ENCODE measurements at regions not wholly inside any gene's neighbourhood (a gene's known extent, or its start where the extent isn't known, plus 50 kb on each side); places are given as distances from the start of the nearest gene placed in this dataset.

DNA sequence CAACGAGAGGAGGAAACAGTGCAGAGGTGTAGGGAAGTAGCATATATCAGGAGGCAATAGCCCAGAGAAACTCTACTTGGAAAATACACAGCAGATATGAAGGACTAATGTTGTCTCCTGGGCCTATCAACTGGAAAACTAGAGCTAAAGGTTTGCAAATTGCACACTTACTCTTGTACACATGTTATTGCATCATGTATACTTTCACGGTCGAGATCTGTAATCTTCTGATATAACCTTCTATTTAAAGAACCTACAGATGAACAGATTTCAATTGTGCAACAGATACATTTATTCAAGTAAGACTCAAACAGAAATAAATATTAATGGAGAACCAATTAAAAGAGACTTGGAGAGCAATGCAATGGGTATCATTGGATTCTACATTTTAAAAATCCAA lies 256.3 kb upstream of the TMEM161B start:
- TF ChIP-seq, protein P1, sequence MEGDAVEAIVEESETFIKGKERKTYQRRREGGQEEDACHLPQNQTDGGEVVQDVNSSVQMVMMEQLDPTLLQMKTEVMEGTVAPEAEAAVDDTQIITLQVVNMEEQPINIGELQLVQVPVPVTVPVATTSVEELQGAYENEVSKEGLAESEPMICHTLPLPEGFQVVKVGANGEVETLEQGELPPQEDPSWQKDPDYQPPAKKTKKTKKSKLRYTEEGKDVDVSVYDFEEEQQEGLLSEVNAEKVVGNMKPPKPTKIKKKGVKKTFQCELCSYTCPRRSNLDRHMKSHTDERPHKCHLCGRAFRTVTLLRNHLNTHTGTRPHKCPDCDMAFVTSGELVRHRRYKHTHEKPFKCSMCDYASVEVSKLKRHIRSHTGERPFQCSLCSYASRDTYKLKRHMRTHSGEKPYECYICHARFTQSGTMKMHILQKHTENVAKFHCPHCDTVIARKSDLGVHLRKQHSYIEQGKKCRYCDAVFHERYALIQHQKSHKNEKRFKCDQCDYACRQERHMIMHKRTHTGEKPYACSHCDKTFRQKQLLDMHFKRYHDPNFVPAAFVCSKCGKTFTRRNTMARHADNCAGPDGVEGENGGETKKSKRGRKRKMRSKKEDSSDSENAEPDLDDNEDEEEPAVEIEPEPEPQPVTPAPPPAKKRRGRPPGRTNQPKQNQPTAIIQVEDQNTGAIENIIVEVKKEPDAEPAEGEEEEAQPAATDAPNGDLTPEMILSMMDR (IDR thresholded peaks at IDR 0.05) = no peak
- TF ChIP-seq, protein P2, sequence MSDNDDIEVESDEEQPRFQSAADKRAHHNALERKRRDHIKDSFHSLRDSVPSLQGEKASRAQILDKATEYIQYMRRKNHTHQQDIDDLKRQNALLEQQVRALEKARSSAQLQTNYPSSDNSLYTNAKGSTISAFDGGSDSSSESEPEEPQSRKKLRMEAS (CRISPR knock-in tag; IDR thresholded peaks at IDR 0.05) = no peak
- TF ChIP-seq JUN (CRISPR knock-in tag; IDR thresholded peaks at IDR 0.05) = no peak
- no peak for TF ChIP-seq ZNF121 (CRISPR knock-in tag; IDR thresholded peaks at IDR 0.05)
- TF ChIP-seq, protein P3, sequence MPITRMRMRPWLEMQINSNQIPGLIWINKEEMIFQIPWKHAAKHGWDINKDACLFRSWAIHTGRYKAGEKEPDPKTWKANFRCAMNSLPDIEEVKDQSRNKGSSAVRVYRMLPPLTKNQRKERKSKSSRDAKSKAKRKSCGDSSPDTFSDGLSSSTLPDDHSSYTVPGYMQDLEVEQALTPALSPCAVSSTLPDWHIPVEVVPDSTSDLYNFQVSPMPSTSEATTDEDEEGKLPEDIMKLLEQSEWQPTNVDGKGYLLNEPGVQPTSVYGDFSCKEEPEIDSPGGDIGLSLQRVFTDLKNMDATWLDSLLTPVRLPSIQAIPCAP (CRISPR knock-in tag; IDR thresholded peaks at IDR 0.05) = no peak
- TF ChIP-seq ATF1 (CRISPR knock-in tag; IDR thresholded peaks at IDR 0.05) = no peak
- TF ChIP-seq, protein P4, sequence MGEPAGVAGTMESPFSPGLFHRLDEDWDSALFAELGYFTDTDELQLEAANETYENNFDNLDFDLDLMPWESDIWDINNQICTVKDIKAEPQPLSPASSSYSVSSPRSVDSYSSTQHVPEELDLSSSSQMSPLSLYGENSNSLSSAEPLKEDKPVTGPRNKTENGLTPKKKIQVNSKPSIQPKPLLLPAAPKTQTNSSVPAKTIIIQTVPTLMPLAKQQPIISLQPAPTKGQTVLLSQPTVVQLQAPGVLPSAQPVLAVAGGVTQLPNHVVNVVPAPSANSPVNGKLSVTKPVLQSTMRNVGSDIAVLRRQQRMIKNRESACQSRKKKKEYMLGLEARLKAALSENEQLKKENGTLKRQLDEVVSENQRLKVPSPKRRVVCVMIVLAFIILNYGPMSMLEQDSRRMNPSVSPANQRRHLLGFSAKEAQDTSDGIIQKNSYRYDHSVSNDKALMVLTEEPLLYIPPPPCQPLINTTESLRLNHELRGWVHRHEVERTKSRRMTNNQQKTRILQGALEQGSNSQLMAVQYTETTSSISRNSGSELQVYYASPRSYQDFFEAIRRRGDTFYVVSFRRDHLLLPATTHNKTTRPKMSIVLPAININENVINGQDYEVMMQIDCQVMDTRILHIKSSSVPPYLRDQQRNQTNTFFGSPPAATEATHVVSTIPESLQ (CRISPR knock-in tag; IDR thresholded peaks at IDR 0.05) = no peak
- TF ChIP-seq, protein P5, sequence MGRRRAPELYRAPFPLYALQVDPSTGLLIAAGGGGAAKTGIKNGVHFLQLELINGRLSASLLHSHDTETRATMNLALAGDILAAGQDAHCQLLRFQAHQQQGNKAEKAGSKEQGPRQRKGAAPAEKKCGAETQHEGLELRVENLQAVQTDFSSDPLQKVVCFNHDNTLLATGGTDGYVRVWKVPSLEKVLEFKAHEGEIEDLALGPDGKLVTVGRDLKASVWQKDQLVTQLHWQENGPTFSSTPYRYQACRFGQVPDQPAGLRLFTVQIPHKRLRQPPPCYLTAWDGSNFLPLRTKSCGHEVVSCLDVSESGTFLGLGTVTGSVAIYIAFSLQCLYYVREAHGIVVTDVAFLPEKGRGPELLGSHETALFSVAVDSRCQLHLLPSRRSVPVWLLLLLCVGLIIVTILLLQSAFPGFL (CRISPR knock-in tag; IDR thresholded peaks at IDR 0.05; ENCODE audit: borderline replicate concordance) = no peak
- TF ChIP-seq, protein P6, sequence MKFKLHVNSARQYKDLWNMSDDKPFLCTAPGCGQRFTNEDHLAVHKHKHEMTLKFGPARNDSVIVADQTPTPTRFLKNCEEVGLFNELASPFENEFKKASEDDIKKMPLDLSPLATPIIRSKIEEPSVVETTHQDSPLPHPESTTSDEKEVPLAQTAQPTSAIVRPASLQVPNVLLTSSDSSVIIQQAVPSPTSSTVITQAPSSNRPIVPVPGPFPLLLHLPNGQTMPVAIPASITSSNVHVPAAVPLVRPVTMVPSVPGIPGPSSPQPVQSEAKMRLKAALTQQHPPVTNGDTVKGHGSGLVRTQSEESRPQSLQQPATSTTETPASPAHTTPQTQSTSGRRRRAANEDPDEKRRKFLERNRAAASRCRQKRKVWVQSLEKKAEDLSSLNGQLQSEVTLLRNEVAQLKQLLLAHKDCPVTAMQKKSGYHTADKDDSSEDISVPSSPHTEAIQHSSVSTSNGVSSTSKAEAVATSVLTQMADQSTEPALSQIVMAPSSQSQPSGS (CRISPR knock-in tag; IDR thresholded peaks at IDR 0.05; ENCODE audit: borderline replicate concordance, low read depth) = no peak
- TF ChIP-seq, protein P7, sequence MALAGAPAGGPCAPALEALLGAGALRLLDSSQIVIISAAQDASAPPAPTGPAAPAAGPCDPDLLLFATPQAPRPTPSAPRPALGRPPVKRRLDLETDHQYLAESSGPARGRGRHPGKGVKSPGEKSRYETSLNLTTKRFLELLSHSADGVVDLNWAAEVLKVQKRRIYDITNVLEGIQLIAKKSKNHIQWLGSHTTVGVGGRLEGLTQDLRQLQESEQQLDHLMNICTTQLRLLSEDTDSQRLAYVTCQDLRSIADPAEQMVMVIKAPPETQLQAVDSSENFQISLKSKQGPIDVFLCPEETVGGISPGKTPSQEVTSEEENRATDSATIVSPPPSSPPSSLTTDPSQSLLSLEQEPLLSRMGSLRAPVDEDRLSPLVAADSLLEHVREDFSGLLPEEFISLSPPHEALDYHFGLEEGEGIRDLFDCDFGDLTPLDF (CRISPR knock-in tag; IDR thresholded peaks at IDR 0.05) = no peak
- no peak for TF ChIP-seq SMAD3 (CRISPR knock-in tag; IDR thresholded peaks at IDR 0.05; ENCODE audit: borderline replicate concordance)
- TF ChIP-seq ZNF219 (CRISPR knock-in tag; IDR thresholded peaks at IDR 0.05; ENCODE audit: borderline replicate concordance) = no peak
- TF ChIP-seq, protein P8, sequence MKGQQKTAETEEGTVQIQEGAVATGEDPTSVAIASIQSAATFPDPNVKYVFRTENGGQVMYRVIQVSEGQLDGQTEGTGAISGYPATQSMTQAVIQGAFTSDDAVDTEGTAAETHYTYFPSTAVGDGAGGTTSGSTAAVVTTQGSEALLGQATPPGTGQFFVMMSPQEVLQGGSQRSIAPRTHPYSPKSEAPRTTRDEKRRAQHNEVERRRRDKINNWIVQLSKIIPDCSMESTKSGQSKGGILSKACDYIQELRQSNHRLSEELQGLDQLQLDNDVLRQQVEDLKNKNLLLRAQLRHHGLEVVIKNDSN (CRISPR knock-in tag; IDR thresholded peaks at IDR 0.05) = no peak
- no peak for TF ChIP-seq ZNF138 (CRISPR knock-in tag; conservative IDR thresholded peaks at IDR 0.05)
